ENCODE measurements at regions not wholly inside any gene's neighbourhood (a gene's known extent, or its start where the extent isn't known, plus 50 kb on each side); places are given as distances from the start of the nearest gene placed in this dataset.
"Not testable (repeated sequence)": the region's sequence is repeated elsewhere in the genome, so short reads cannot be mapped to it uniquely, and the experiment has no call there.

GRCh38 chr12:43245947-43246346 is 306.1 kb downstream of the ADAMTS20 start:
- DNase-seq, result no peak

GRCh38 chr12:43241986-43242385 is 310.0 kb downstream of the ADAMTS20 start:
- DNase-seq, result no peak

DNA sequence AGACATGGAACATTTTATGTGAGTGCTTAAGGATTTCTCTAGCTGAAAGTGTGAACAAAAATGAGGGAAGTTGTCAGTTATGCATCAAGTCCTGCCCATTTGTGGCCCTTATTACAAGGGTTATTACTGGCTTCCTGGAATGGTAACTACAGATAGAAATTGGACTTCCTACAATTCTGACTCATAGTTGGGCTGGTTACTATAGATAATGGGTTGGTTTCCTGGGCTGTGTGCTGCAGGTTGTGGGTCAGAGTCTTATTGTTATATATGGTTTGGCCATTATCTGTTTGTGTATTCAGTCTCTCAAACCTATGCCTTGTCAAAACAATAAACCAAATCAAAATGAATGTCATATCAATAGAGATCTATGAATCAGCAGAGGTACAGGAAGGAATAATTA is 313.7 kb downstream of the ADAMTS20 start:
- DNase-seq, result no peak

DNA sequence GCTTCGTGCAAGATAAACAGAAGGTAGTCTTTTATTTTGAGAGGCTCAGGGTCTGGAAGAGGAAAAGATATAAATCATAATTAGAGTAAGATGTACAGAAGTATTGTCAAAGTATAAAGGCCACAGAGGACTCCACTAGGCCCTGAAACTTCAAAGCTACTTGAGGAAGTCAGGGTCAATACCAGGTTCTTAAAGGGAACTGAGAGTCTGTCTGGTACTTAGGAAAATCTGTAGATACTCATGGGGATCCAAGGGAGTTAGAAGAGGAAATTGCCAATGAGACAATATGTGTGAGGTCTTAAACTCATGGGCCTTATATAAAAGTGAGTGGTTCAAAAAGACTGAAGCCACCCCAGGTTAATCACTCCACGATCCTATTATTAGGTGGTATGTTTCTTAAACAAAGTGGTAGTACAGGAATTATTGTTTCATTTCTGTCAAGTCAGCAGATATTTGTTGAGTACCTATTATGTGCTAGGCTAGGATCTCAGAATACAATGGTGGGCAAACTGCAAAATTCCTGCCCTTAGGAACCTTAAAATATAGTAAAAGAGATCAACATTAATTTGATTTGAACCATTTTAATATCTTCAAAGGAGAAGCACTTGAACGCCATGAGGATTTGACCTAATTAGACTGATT is 314.6 kb downstream of the ADAMTS20 start:
- no peak for DNase-seq

- DNase-seq, result no peak
Measured at GRCh38 chr12:43235721-43236120, 316.3 kb downstream of the ADAMTS20 start.

DNA sequence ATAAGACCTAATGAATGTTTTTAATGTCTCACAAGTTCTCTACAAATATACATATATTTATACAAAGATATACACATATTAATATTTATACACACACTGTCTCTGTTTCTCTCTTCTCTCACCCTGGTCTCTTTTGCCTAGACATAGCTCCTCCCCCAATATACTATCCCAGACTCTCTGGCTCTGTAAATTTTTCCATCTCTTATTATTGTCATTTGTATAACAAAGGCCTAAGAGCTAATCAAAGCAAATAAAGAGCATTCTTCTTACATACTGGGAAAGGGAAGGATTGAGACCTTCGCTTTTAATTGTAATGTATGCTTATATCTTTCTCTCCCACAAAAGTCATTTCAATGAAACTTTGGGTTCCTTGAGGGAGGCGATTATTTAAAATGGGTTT is 318.1 kb downstream of the ADAMTS20 start:
- DNase-seq, result no peak

GRCh38 chr12:43226151-43226550 is 325.9 kb downstream of the ADAMTS20 start:
- DNase-seq, result no peak

GRCh38 chr12:43224190-43224805 is 327.7 kb downstream of the ADAMTS20 start:
- DNase-seq, result not testable (repeated sequence)

DNA sequence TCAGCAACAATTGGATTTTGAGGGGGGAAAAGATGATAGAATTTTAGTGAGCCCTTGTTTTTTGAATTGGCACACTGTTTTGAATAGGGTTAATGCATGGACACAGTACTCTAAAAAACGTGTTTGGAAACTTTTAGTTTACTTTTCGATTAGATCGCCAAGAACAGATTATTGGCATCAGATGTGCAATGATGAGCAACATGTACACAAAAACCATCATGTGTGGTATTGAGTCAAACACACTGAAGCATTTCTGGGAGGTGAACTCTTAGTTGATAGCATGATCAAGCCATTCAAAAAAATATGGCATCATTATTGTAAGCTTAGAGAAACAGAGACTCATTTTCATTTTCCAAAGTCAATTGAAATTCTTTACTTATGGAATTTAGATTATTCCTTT is 329.2 kb downstream of the ADAMTS20 start:
- no peak for DNase-seq

DNA sequence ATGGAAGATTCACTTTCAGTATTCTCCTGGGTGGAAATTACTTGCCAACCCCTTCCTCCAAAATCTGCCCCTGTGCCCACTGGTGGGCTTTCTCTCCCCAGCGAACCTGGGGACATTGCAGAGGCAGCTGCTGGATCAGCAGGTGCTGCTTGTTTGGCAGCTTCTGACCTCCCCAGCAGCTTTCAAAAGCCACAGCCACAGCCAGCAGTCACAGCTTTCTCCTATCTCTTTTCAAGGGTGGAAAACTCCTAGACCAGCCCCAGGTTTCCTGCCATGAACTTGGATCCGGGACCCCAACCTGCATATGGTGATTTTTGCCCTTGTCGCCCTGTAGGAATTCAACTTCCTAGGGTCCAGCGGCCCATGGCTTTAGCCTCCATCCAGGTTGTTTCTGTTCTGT is 330.8 kb downstream of the ADAMTS20 start:
- DNase-seq, result no peak

- DNase-seq, result no peak
Measured at GRCh38 chr12:43216490-43216889, 335.5 kb downstream of the ADAMTS20 start.

- DNase-seq, result no peak
Measured at GRCh38 chr12:43214166-43214565, 337.8 kb downstream of the ADAMTS20 start.

- DNase-seq, result no peak
Measured at GRCh38 chr12:43213608-43214007, 338.4 kb downstream of the ADAMTS20 start.

DNA sequence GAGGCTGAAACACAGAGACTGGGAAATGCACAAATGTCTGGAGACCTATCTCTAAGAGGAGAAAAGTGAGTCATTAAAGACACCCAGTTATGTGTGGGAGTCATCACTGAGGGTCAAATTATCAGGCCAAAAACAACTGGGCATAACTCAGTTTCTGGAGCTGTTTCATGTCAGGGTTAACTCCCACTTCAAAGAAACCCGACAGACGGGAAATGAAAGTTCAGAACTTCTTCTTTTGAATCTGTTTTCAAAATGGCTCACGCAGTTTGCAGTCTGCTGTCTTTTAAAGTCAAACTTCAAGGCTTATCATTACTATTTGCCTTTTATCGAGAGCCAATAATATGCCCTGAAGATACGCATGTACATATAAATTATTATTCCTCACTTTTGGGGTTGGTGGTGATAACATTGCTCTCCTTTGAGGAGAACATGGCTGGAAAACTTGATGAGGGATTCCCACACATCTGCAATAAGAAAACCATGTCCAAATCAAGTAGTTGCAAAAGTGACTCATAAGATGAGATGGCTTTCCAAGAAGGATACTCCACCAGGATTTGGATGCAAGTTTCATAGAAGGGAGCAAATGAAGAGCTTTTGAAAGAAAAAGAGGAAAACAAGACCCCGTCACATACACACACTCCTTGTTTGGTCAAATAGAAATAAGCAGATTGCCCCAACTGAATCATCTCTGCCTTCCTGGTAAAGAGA is 341.4 kb downstream of the ADAMTS20 start:
- no peak for DNase-seq

DNA sequence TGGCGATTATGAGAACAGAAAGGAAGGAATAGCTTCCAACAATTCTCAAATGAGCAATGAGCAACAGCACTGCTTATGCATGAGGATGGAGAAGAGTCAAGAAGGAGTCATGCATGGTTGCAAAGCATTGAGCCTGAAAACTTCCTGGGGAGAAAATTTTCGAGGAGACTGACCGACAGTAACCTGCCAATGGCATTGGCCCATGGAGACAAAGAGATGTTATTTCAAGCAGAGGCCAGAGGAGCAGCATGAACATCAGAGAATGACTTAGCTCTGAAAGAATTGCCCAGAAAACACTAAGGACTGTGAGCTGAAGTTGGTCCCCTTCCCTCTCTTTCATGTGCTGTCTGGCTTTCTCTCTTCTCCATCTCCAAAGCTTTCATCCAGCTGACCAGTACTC is 343.4 kb downstream of the ADAMTS20 start:
- DNase-seq, result no peak

GRCh38 chr12:43208221-43208620 is 343.8 kb downstream of the ADAMTS20 start:
- no peak for DNase-seq

DNA sequence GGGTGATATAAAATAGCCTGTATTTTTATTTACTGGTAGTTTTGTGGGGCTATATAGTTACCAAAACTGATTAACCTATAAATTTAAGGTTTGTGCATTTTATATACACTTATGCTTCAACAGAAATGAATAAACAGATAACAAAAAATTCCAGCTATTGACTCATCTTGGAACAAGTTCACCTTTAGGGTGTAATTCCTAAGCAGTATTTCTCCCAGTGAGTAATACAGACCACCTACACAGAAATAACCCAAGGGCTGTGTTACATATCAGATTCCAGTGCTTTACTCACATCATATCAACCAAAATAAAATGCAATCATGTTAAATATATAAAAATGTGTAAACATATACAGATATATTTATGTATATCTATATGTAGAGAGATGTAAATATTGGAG is 345.6 kb downstream of the ADAMTS20 start:
- no peak for DNase-seq

- DNase-seq, result no peak
Measured at GRCh38 chr12:43198608-43199007, 353.4 kb downstream of the ADAMTS20 start.

- DNase-seq, result no peak
Measured at GRCh38 chr12:43196268-43196907, 355.6 kb downstream of the ADAMTS20 start.

GRCh38 chr12:43193096-43193495 is 358.9 kb downstream of the ADAMTS20 start:
- DNase-seq, result not testable (repeated sequence)

DNA sequence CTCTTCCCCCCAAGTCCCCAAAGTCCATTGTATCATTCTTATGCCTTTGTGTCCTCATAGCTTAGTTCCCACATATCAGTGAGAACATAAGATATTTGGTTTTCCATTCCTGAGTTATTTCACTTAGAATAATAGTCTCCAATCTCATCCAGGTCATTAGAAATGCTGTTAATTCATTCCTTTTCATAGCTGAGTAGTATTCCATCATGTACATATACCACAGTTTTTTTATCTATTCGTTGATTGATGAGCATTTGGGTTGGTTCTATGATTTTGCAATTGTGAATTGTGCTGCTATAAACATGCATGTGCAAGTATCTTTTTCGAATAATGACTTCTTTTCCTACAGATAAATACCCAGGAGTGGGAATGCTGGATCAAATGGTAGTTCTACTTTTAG is 359.6 kb downstream of the ADAMTS20 start:
- DNase-seq, result not testable (repeated sequence)

- no peak for DNase-seq
Measured at GRCh38 chr12:43180242-43180641, 371.8 kb downstream of the ADAMTS20 start.

- no peak for DNase-seq
Measured at GRCh38 chr12:43179486-43179885, 372.5 kb downstream of the ADAMTS20 start.

- DNase-seq, result no peak
Measured at GRCh38 chr12:43177276-43177675, 374.7 kb downstream of the ADAMTS20 start.
